Urinary bladder (tissue), 3 donors: ENCODE measurements at regions not wholly inside any gene's neighbourhood (a gene's known extent, or its start where the extent isn't known, plus 50 kb on each side); places are given as distances from the start of the nearest gene placed in this dataset.

Experiments used
- DNase-seq: peaks from one replicate; pipeline ENCODE4 v3.0.0-alpha.2; 2015; ENCODE audit errors: extremely low spot score
- H3K27ac ChIP-seq: one replicate; pipeline ENCODE4 v1.5.1; 2013; ENCODE audit warnings: low read depth, mild to moderate bottlenecking, moderate library complexity
- H3K36me3 ChIP-seq: one replicate; pipeline ENCODE4 v1.6.1; 2013; ENCODE audit warnings: mild to moderate bottlenecking, moderate library complexity; ENCODE audit not compliant: insufficient read depth
- H3K4me1 ChIP-seq: one replicate; pipeline ENCODE4 v1.6.1; 2013; ENCODE audit warnings: mild to moderate bottlenecking, moderate library complexity; ENCODE audit not compliant: insufficient read depth
- H3K4me3 ChIP-seq: one replicate; pipeline ENCODE4 v1.5.1; 2013; ENCODE audit warnings: low read depth, low read length
- WGBS: extraction: QIAGEN DNeasy Blood & Tissue Kit; methylation state at CpG from one replicate; pipeline ENCODE4 v1.1.7; 2013; 5-methylcytosine and 5-hydroxymethylcytosine counted together
- donor health status: healthy with polysubstance abuse.
- donor health status: healthy.

- Histone ChIP-seq H3K4me3 (no peak overlapping the region), H3K4me1 (no peaks in the 10 kb centered on the region), H3K27ac (no peak overlapping the region), H3K36me3 (no peaks in the 10 kb centered on the region)
- WGBS, result 97% methylated on average over 1 of the region's 1 CpG
- DNase-seq, result no peak
These were observed 673.0 kb downstream of the AACS start for GRCh38 chr12:125738211-125738610.

DNA sequence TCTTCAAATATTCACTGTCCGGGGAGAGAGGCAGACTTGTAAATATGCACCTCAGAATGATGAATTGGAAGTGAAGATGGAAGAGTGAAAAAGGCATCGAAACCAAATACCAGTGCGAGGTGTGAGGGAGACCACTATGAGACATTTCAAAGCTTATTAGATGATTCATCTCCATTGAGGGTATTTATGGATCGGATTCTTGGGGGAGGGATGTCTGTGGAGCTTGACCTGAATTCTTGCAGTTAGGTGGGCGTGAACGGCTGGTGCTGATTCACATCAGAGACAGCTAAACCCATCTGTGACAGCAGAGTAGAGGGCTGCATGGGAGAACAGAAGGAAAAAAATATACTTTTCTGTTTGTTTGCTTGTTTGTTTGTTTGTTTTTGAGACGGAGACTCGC is 677.2 kb downstream of the AACS start:
- 79% methylated on average over 8 of the region's 8 CpGs for WGBS
- Histone ChIP-seq H3K4me1 (no peaks in the 10 kb centered on the region), H3K4me3 (no peak overlapping the region), H3K27ac (no peak overlapping the region), H3K36me3 (no peaks in the 10 kb centered on the region)
- DNase-seq, result no peak

DNA sequence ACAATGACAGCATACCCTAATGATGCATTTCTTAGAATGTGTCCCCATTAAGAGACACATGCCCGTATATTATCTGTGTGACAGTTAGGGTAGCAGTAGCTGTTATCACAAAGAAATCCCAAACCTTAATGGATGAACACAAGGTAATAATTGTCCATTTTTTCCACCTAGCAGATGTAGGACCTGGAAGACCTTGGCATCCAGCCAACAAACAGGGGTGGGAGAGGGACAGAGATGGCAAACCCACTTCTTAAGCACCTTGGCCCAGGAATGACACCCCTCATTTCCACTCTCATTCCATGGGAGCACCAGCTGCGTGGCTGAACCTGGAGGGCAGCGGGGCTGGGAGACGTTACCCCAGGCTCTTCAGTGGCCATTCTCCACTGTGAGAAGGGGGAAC is 679.0 kb downstream of the AACS start:
- H3K27ac ChIP-seq, result no peak overlapping the region
- H3K36me3 ChIP-seq, result no peaks in the 10 kb centered on the region
- H3K4me3 ChIP-seq, result no peak overlapping the region
- H3K4me1 ChIP-seq, result no peaks in the 10 kb centered on the region
- WGBS, result 91% methylated on average over 4 of the region's 4 CpGs
- no peak for DNase-seq

DNA sequence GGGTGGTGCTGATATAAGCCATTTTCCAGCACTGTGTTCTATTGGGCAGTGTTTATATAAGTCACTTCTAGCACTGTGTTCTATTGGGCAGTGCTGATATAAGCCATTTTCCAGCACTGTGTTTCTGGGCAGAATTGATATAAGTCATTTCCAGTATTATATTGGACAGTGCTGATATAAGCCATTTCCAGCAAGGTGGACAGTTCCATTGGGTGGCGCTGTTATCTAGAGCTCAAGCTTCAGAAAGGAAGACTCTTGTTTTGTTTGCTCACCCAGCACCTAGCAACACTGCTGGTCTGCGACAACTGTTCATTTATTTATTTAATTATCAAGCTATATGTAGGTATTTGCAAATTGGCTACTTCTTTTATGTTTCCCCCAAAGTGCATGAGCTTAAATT is 690.3 kb downstream of the AACS start:
- H3K4me3 ChIP-seq, result no peak overlapping the region
- no peaks in the 10 kb centered on the region for H3K36me3 ChIP-seq
- 44% methylated on average over 2 of the region's 2 CpGs for WGBS
- DNase-seq, result no peak
- H3K4me1 ChIP-seq, result no peaks in the 10 kb centered on the region
- no peak overlapping the region for H3K27ac ChIP-seq

GRCh38 chr12:125766091-125766490 is 700.9 kb downstream of the AACS start:
- H3K27ac ChIP-seq, result no peak overlapping the region
- no peaks in the 10 kb centered on the region for H3K4me1 ChIP-seq
- H3K4me3 ChIP-seq, result no peak overlapping the region
- 60% methylated on average over 5 of the region's 5 CpGs for WGBS
- no peaks in the 10 kb centered on the region for H3K36me3 ChIP-seq
- no peak for DNase-seq

- 85% methylated on average over 2 of the region's 2 CpGs for WGBS
- no peaks in the 10 kb centered on the region for H3K36me3 ChIP-seq
- no peak for DNase-seq
These were observed 707.2 kb downstream of the AACS start for GRCh38 chr12:125772403-125772802.

GRCh38 chr12:125773033-125773640 is 707.9 kb downstream of the AACS start:
- H3K36me3 ChIP-seq, result no peaks in the 10 kb centered on the region
- DNase-seq, result no peak
- H3K4me3 ChIP-seq, result no peak overlapping the region
- H3K27ac ChIP-seq, result no peak overlapping the region
- 37% methylated on average over 14 of the region's 14 CpGs for WGBS
- H3K4me1 ChIP-seq, result no peaks in the 10 kb centered on the region

More at GRCh38 chr12:125772403-125772802, 707.2 kb downstream of the AACS start:
- no peaks in the 10 kb centered on the region for H3K4me1 ChIP-seq
- H3K4me3 ChIP-seq, result no peak overlapping the region
- no peak overlapping the region for H3K27ac ChIP-seq

DNA sequence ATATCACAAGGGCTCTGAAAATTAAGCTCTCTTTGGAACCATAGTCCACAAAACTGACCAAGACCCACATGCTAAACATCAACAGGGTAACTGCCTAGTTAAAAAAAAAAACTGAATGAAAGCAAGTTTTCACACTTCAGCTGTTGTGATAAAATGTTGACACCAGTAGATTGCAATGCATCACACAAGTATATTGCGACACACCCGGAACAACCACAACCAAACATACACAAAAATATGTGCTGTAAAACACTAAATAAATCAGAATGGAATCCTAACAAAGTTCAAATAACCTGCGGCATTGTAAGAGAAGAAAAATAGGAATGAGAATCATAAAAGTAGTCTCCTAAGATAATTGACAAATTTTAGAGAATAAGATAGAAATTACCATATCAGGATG is 710.3 kb downstream of the AACS start:
- DNase-seq, result no peak
- Histone ChIP-seq H3K36me3 (no peaks in the 10 kb centered on the region), H3K27ac (no peak overlapping the region), H3K4me1 (no peaks in the 10 kb centered on the region), H3K4me3 (no peak overlapping the region)
- WGBS, result 91% methylated on average over 3 of the region's 3 CpGs

DNA sequence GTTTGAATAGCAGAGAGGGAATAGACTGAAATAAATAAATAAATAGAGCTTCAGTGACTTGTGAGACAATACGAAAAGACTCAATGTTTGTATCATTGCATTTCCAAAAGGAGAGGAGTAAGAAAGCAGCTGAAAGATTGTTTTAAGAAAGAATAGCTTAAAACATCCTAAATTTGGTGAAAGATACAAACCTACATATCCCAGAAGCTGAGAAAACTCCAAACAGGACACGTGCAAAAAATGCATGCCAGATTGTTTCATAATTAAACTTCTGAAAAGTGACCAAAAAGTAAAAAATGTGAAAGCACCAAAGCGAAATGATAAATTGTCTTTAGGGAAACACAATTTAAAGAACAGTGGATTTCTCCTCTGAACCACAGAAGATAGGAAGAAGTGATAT is 711.0 kb downstream of the AACS start:
- DNase-seq, result no peak
- H3K27ac ChIP-seq, result no peak overlapping the region
- WGBS, result 80% methylated on average over 3 of the region's 3 CpGs
- H3K4me3 ChIP-seq, result no peak overlapping the region
- no peaks in the 10 kb centered on the region for H3K4me1 ChIP-seq
- no peaks in the 10 kb centered on the region for H3K36me3 ChIP-seq

DNA sequence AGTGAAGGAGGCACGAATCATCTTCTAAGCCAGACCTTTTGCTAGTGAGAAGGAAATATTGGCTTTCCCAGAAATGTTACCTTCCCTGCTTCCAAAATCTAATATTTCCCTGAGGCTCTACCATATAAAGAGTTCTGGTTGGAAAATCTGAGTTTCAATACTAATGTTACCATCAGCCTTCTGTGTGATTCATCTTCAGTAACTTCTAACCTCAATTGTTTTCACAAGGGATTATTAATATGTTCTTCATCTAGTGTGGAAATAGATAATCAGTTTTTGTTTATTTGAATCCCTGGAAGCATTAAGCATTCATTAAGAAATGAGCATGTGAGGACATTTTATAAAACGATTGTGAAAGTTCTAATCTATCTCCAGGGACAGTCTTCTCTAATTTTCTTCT is 720.9 kb downstream of the AACS start:
- H3K36me3 ChIP-seq, result no peaks in the 10 kb centered on the region
- no peak overlapping the region for H3K27ac ChIP-seq
- no peak for DNase-seq
- WGBS, result 40% methylated on average over 2 of the region's 2 CpGs
- H3K4me1 ChIP-seq, result no peaks in the 10 kb centered on the region
- no peak overlapping the region for H3K4me3 ChIP-seq

DNA sequence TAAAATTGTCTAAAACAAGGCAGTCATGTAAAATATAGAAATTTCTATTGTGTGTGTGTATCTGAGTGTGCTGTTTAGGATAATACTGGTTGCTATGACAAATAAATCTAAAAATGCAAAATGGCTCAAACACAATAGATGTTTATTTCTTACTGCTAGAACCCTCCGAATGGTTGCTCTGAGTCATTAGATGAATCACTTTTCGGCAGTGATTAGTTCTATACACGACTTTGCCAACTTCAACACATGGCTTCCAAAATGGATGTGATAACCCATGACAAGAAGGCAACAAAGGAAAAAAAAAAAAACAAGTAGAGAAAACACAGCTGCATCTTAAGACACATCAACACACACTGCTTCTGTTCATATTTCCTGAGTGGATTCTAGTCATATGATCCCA is 729.2 kb downstream of the AACS start:
- WGBS, result 61% methylated on average over 3 of the region's 3 CpGs
- no peak overlapping the region for H3K4me3 ChIP-seq
- H3K27ac ChIP-seq, result no peak overlapping the region
- no peaks in the 10 kb centered on the region for H3K36me3 ChIP-seq
- H3K4me1 ChIP-seq, result no peaks in the 10 kb centered on the region
- no peak for DNase-seq

DNA sequence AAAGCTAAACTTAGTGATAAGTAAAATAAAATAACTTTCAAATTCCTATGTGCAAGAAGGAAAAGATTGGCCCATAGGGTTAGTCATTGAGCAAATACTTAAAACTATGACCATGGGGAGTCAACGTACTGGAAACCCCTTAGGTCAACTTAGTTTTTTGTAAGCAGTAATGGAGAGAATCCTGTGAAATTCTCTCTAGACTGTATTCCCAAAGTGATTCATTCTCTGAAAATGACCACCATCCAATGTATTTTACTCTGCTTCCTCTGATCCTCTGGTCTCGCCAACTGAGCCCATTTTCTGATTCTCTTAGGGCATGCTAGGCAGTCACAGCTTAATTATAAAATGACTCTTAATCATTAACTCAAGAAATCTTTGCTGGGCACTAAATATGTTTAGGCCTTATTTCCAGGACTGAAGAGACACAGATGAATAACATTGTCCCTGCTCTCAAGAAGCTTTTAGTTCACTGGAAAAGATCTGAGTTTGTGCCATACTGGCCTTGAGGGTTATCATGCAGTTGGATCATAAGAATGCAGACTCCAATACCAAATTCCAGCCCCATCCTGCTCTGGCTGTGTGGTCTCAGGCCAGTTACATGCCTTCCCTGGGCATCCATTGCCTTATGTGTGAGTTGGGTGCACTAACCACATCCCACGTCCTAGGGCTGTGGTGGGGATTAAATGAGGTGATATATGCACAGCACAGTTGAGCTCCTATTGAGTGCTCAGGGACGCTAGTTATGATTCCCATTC is 732.4 kb downstream of the AACS start:
- no peak overlapping the region for H3K4me3 ChIP-seq
- H3K27ac ChIP-seq, result no peak overlapping the region
- WGBS, result 70% methylated on average over 4 of the region's 4 CpGs
- H3K4me1 ChIP-seq, result no peaks in the 10 kb centered on the region
- no peaks in the 10 kb centered on the region for H3K36me3 ChIP-seq
- no peak for DNase-seq

- no peak overlapping the region for H3K4me3 ChIP-seq
- no peaks in the 10 kb centered on the region for H3K36me3 ChIP-seq
- H3K27ac ChIP-seq, result no peak overlapping the region
- H3K4me1 ChIP-seq, result no peaks in the 10 kb centered on the region
- WGBS, result 86% methylated on average over 7 of the region's 7 CpGs
- DNase-seq, result no peak
These were observed 739.4 kb downstream of the AACS start for GRCh38 chr12:125804660-125805059.

DNA sequence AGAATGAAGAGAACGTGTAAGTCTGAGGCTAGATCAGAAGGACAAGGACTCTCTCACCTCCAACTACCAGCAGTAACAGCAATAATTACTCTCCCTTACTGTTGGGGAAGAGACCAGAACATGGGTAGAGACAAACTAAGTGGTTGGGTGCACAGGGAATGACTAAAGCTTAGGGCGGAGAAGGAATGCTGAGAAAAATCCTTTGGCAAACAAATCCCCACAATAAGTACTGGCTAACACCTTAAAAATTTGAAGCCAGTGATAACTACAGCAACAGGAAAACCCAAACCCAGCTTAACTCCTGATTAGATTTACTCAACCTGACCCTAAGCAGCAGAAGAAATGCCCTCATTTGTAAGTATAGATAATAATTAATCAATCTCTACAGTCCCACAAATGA is 759.0 kb downstream of the AACS start:
- 88% methylated on average over 2 of the region's 2 CpGs for WGBS
- no peak for DNase-seq
- no peaks in the 10 kb centered on the region for H3K36me3 ChIP-seq
- no peak overlapping the region for H3K4me3 ChIP-seq
- no peak overlapping the region for H3K27ac ChIP-seq
- H3K4me1 ChIP-seq, result no peaks in the 10 kb centered on the region
